IMR-90 (cell line): ENCODE measurements at regions not wholly inside any gene's neighbourhood (a gene's known extent, or its start where the extent isn't known, plus 50 kb on each side); places are given as distances from the start of the nearest gene placed in this dataset.

Experiments used
- ATAC-seq: fragments of 200-7000 bp; cut with Tn5 transposase; 2 replicates; pipeline ENCODE4 v1.9.1; 2020; ENCODE audit warnings: low read depth, mild to moderate bottlenecking, moderate library complexity
- BruUV-seq: library from RNA; stranded (reverse); fragments of 400-500 nt; replicated peaks from 2 replicates; lab custom pipeline; 2021; lab: Mats Ljungman, UMichigan
- CTCF ChIA-PET: fragments of 300-600 bp; formaldehyde crosslinking; extraction: SDS; loops from one replicate; lab custom pipeline; 2021; ENCODE audit warnings: antibody characterized with exemption; lab: Yijun Ruan, JAX
- POLR2A ChIA-PET: fragments of 300-600 bp; sonication (Branson Sonifier 250); formaldehyde crosslinking; loops from one replicate; lab custom pipeline; 2022; ENCODE audit warnings: antibody characterized with exemption; ENCODE audit not compliant: unreplicated experiment; lab: Charles Lee
- DNase-seq: peaks from one replicate; pipeline ENCODE4 v3.0.0; 2013
- H2AFZ ChIP-seq: replicated peaks from 2 replicates; pipeline ENCODE3; 2013; ENCODE audit warnings: low read length, mild to moderate bottlenecking; ENCODE audit not compliant: poor library complexity
- H2AK5ac ChIP-seq: 2 replicates; pipeline ENCODE4 v1.6.1; 2013; ENCODE audit warnings: low read depth, low read length, inconsistent platforms
- H2AK9ac ChIP-seq: replicated peaks from 2 replicates; pipeline ENCODE3; 2013; ENCODE audit warnings: mild to moderate bottlenecking, low read depth, low read length, moderate library complexity; ENCODE audit not compliant: poor library complexity
- H2BK120ac ChIP-seq: 2 replicates; pipeline ENCODE4 v1.6.1; 2013; ENCODE audit warnings: low read depth, low read length, inconsistent platforms
- H2BK15ac ChIP-seq: 3 replicates; pipeline ENCODE4 v1.6.1; 2013; ENCODE audit warnings: low read depth, low read length, inconsistent platforms
- H2BK20ac ChIP-seq: 2 replicates; pipeline ENCODE4 v1.6.1; 2013; ENCODE audit warnings: low read depth, mild to moderate bottlenecking, inconsistent platforms, low read length, moderate library complexity
- H2BK5ac ChIP-seq: 2 replicates; pipeline ENCODE4 v1.6.1; 2013; ENCODE audit warnings: mild to moderate bottlenecking, low read depth, low read length, inconsistent platforms; ENCODE audit not compliant: poor library complexity, severe bottlenecking
- H3K14ac ChIP-seq: replicated peaks from 2 replicates; pipeline ENCODE4 v1.6.1; 2013; ENCODE audit warnings: low read depth, low read length, inconsistent platforms
- H3K18ac ChIP-seq: 2 replicates; pipeline ENCODE4 v1.6.1; 2013; ENCODE audit warnings: low read depth, low read length, control low read depth
- H3K23ac ChIP-seq: 2 replicates; pipeline ENCODE4 v1.6.1; 2013; ENCODE audit warnings: low read depth, low read length, inconsistent platforms
- H3K27ac ChIP-seq: 2 replicates; pipeline ENCODE4 v1.5.1; 2013; ENCODE audit warnings: mild to moderate bottlenecking, control low read depth, low read length; ENCODE audit not compliant: insufficient read depth
- H3K27me3 ChIP-seq: 2 replicates; pipeline ENCODE4 v1.6.1; 2013; ENCODE audit warnings: low read length; ENCODE audit not compliant: control insufficient read depth, insufficient read depth
- H3K36me3 ChIP-seq: 2 replicates; pipeline ENCODE4 v1.6.1; 2013; ENCODE audit warnings: low read length, mixed read lengths; ENCODE audit not compliant: control insufficient read depth, insufficient read depth
- H3K4ac ChIP-seq: 2 replicates; pipeline ENCODE4 v1.6.1; 2013; ENCODE audit warnings: low read depth, low read length, inconsistent platforms
- H3K4me1 ChIP-seq: 2 replicates; pipeline ENCODE4 v1.6.1; 2013; ENCODE audit warnings: low read length, mixed read lengths; ENCODE audit not compliant: control insufficient read depth, insufficient read depth
- H3K4me2 ChIP-seq: 2 replicates; pipeline ENCODE4 v1.6.1; 2013; ENCODE audit warnings: low read depth, mild to moderate bottlenecking, control low read depth, low read length, moderate library complexity
- H3K4me3 ChIP-seq: 2 replicates; pipeline ENCODE4 v1.5.1; 2013; ENCODE audit warnings: low read depth, mild to moderate bottlenecking, control low read depth, low read length, moderate library complexity; ENCODE audit not compliant: insufficient read depth
- H3K56ac ChIP-seq: 2 replicates; pipeline ENCODE4 v1.6.1; 2013; ENCODE audit warnings: low read length, inconsistent platforms; ENCODE audit not compliant: insufficient read depth; ENCODE audit errors: extremely low read depth
- H3K79me1 ChIP-seq, 2 experiments: 2 replicates each; pipeline ENCODE4 v1.6.1; 2013; ENCODE audit warnings: low read length in 2 of 2, inconsistent platforms in 1 of 2, low read depth in 1 of 2
- H3K9ac ChIP-seq: 2 replicates; pipeline ENCODE4 v1.6.1; 2013; ENCODE audit warnings: low read depth, low read length, control low read depth
- H3K9me1 ChIP-seq: 2 replicates; pipeline ENCODE4 v1.6.1; 2013; ENCODE audit warnings: low read length, inconsistent platforms; ENCODE audit not compliant: insufficient read depth
- H3K9me3 ChIP-seq: 2 replicates; pipeline ENCODE4 v1.6.1; 2013; ENCODE audit warnings: low read length; ENCODE audit not compliant: control insufficient read depth, insufficient read depth
- H4K20me1 ChIP-seq: 2 replicates; pipeline ENCODE4 v1.6.1; 2013; ENCODE audit warnings: low read length, inconsistent platforms; ENCODE audit not compliant: insufficient read depth
- H4K5ac ChIP-seq: 2 replicates; pipeline ENCODE4 v1.6.1; 2013; ENCODE audit warnings: mild to moderate bottlenecking, low read depth, low read length, control low read depth
- H4K8ac ChIP-seq, 2 experiments: 2 replicates each; pipeline ENCODE4 v1.6.1; 2013; ENCODE audit warnings: low read depth in 2 of 2, low read length in 2 of 2, control low read depth in 1 of 2, inconsistent platforms in 1 of 2
- H4K91ac ChIP-seq: 2 replicates; pipeline ENCODE4 v1.6.1; 2013; ENCODE audit warnings: low read depth, low read length, inconsistent platforms; ENCODE audit not compliant: insufficient read depth
- BHLHE40 ChIP-seq: fragments of 150-350 bp; IDR thresholded peaks from 2 replicates; pipeline ENCODE4 v1.6.1; 2016; ENCODE audit warnings: mild to moderate bottlenecking, low read depth, low read length
- CEBPB ChIP-seq: IDR thresholded peaks from 2 replicates; pipeline ENCODE4 v1.6.1; 2012; ENCODE audit warnings: low read depth, low read length, improper control_type of control experiment
- CHD1 ChIP-seq: IDR thresholded peaks from 2 replicates; pipeline ENCODE4 v1.6.1; 2012; ENCODE audit warnings: low read depth, low read length, improper control_type of control experiment
- MAZ ChIP-seq: IDR thresholded peaks from 2 replicates; pipeline ENCODE4 v1.6.1; 2012; ENCODE audit warnings: low read depth, mild to moderate bottlenecking, low read length, improper control_type of control experiment, moderate library complexity, borderline replicate concordance
- MXI1 ChIP-seq: IDR thresholded peaks from 2 replicates; pipeline ENCODE4 v1.6.1; 2012; ENCODE audit warnings: low read depth, mild to moderate bottlenecking, low read length, moderate library complexity, borderline replicate concordance
- NFE2L2 ChIP-seq: fragments of 150-350 bp; IDR thresholded peaks from 2 replicates; pipeline ENCODE4 v1.6.1; 2016; ENCODE audit warnings: low read depth, mild to moderate bottlenecking, low read length
- POLR2A ChIP-seq: IDR thresholded peaks from 2 replicates; pipeline ENCODE4 v1.6.1; 2012; ENCODE audit warnings: mild to moderate bottlenecking, low read depth, low read length
- RCOR1 ChIP-seq: IDR thresholded peaks from 2 replicates; pipeline ENCODE4 v1.6.1; 2012; ENCODE audit warnings: mild to moderate bottlenecking, low read length, improper control_type of control experiment; ENCODE audit not compliant: insufficient replicate concordance
- WGBS, 2 experiments: methylation state at CpG; one replicate each; pipeline versions ENCODE4 v1.1.5 to v1.1.7; 2013; ENCODE audit warnings: missing lambda C conversion rate in 2 of 2; ENCODE audit not compliant: insufficient read length in 1 of 2; ENCODE audit errors: extremely low coverage in 2 of 2; 5-methylcytosine and 5-hydroxymethylcytosine counted together
- dilution Hi-C: fragments of 300-500 bp; cut with HindIII; formaldehyde crosslinking; loops from one replicate; pipeline ENCODE4 v1.14.3; 2018; ENCODE audit warnings: low sequenced_read_pairs; ENCODE audit not compliant: unreplicated experiment
- in situ Hi-C: fragments of 300-500 bp; cut with MboI; formaldehyde crosslinking; loops from 3 replicates; pipeline ENCODE4 v1.14.3; 2019; ENCODE audit warnings: low sequenced_read_pairs, inconsistent platforms, mixed read lengths
- intact Hi-C: fragments of 100-400 bp; cut with micrococcal nuclease; formaldehyde crosslinking; loops from 2 replicates; pipeline ENCODE4 v1.10.0; 2022
- TF ChIP-seq, protein P1 (sequence below): conservative IDR thresholded peaks from 2 replicates; pipeline ENCODE4 v1.5.1; 2012; ENCODE audit warnings: mild to moderate bottlenecking, low read depth, low read length, improper control_type of control experiment

DNA sequence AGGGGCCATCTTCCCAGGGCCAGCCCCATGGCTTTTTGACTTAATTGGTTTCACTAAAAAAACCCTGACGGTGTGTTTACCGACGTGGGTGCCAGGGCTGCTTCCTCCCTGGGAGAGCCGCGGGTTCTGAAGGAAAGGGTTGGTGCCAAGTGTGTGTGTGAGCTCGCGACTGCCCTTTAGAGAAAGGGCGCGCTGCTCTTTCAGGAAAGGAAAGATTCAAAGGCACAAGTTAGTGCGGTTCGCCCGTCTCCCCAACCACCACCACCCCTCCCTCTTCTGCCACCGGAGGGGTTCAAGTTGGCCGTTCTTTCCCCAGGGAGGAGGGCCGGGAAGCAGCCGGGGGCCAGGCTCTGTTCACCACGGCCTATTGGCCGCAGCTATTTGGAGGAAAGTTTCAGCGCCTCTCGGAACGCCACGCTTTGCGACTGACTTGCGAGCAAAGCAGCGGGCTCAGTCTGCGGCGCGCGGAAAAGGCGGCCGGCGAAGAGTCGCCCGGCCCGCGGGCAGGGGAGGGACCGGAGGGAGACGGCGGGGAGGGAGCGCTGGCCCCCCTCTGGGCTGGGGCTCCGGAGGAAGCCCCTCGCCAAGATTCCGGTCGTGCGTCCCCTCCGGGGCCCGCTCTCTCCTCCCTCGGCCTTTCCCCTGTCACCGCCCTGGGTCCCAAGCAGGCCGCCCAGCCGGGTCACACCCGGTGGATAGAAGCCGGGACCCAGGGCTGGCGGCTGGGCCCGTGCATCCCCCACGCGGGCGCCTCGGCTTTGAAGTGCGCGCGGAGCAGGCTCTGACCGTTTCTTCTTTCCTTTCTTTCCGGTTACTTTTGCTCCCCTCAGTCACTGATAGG is 165.9 kb upstream of the PPP1R3A start:
- Histone ChIP-seq H3K4ac (peak overlapping the region; percentile 86; the same call in 1 of the 2 replicates), H4K8ac (peak overlapping the region in 1 of 2 experiments; percentile 83; a peak in 1 of 4 replicates), H3K23ac (peak overlapping the region; percentile 83; the same call in 1 of the 2 replicates), H3K9me1 (no peaks in the 10 kb centered on the region), H3K9me3 (peaks cover 12% of the 10 kb centered on the region; the same call in 1 of the 2 replicates), H2BK5ac (no peak overlapping the region), H2BK120ac (peak overlapping the region; percentile 57; the same call in 1 of the 2 replicates), H3K9ac (no peak overlapping the region), H3K56ac (no peak overlapping the region), H3K36me3 (no peaks in the 10 kb centered on the region), H2AFZ (peak overlapping the region; percentile 96), H3K18ac (no peak overlapping the region), H2AK5ac (no peak overlapping the region), H3K4me3 (peak overlapping the region; percentile 66), H4K20me1 (no peaks in the 10 kb centered on the region), H2AK9ac (no peak overlapping the region), H3K14ac (no peak overlapping the region), H3K27ac (no peak overlapping the region), H4K5ac (no peak overlapping the region), H3K27me3 (peaks cover 52% of the 10 kb centered on the region), H3K79me1 (no peaks in the 10 kb centered on the region), H2BK15ac (no peak overlapping the region; the same call in 2 of the 3 replicates), H4K91ac (no peak overlapping the region), H3K4me2 (peak overlapping the region; percentile 68), H3K4me1 (peaks cover 4% of the 10 kb centered on the region; the same call in 1 of the 2 replicates), H2BK20ac (no peak overlapping the region)
- in situ Hi-C loops (no loop called here), intact Hi-C loops (loop anchor here (5.0 to 10.0 kb wide), 6 partner anchors 328 to 1828 kb away; partner anchors contain the start of genes FOXP2 and MDFIC), dilution Hi-C loops (no loop called here)
- BruUV-seq = no TSS peak
- peak; percentile 2; the same call in 1 of the 2 replicates for ATAC-seq
- CTCF ChIA-PET = interaction anchor here (0.6 kb wide), 1 partner anchor 1186 kb away, joined by 5 read pairs; no protein-coding TSS in a partner anchor
- POLR2A ChIA-PET = no interaction called here
- WGBS, 2 experiments = 9% methylated on average over 34 of the region's 64 CpGs; no CpG with 5 or more reads in 1 of the 2 experiments
- DNase-seq = no peak
- TF ChIP-seq RCOR1 (no peak), POLR2A (no peak), MAZ (no peak), CHD1 (no peak), NFE2L2 (no peak), CEBPB (no peak), BHLHE40 (no peak), MXI1 (no peak)
- TF ChIP-seq, protein P1, sequence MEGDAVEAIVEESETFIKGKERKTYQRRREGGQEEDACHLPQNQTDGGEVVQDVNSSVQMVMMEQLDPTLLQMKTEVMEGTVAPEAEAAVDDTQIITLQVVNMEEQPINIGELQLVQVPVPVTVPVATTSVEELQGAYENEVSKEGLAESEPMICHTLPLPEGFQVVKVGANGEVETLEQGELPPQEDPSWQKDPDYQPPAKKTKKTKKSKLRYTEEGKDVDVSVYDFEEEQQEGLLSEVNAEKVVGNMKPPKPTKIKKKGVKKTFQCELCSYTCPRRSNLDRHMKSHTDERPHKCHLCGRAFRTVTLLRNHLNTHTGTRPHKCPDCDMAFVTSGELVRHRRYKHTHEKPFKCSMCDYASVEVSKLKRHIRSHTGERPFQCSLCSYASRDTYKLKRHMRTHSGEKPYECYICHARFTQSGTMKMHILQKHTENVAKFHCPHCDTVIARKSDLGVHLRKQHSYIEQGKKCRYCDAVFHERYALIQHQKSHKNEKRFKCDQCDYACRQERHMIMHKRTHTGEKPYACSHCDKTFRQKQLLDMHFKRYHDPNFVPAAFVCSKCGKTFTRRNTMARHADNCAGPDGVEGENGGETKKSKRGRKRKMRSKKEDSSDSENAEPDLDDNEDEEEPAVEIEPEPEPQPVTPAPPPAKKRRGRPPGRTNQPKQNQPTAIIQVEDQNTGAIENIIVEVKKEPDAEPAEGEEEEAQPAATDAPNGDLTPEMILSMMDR = no peak
